RWPE1 (cell line): ENCODE measurements at regions not wholly inside any gene's neighbourhood (a gene's known extent, or its start where the extent isn't known, plus 50 kb on each side); places are given as distances from the start of the nearest gene placed in this dataset.

ENCODE experiments used
- CTCF ChIA-PET: fragments of 350-600 bp; sonication (Branson Sonifier 250); formaldehyde crosslinking; extraction: SDS; loops from one replicate; lab custom pipeline; 2021; lab: Yijun Ruan, JAX
- POLR2A ChIA-PET: fragments of 400-600 bp; formaldehyde crosslinking; extraction: SDS; loops from one replicate; lab custom pipeline; 2020; ENCODE audit warnings: antibody characterized with exemption; ENCODE audit not compliant: low non-redundant PET; lab: Yijun Ruan, JAX
- DNase-seq: peaks from one replicate; pipeline ENCODE4 v3.0.0; 2012; ENCODE audit warnings: low spot score
- H3K27ac ChIP-seq: fragments of 450-650 bp; 2 replicates; pipeline ENCODE4 v1.5.1; 2017
- TF ChIP-seq, protein P1 (sequence below): fragments of 450-650 bp; conservative IDR thresholded peaks from 2 replicates; pipeline ENCODE4 v1.5.1; 2017; ENCODE audit warnings: low read depth, mild to moderate bottlenecking

DNA sequence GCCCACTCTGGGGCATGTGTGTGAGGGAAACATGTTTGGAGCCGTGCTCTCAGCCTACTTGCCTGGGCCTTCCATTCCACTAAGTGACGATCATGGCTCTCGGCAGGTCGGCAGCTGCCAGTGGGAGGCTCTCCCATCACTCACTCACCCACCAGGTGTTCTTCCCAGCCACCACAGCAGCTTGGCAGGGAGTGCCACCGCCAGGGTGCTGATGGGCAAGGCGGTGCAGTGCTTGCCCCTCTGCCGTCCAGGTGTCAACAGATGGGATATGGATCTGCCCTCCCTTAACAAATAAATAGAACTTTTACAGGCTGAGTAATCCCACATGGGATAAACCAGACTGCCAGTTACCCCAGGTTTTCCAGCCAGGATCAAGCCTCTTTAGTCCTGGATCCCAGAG, 205.5 kb upstream of the TMEM45B start:
- ChIA-PET CTCF (no interaction called here), POLR2A (no interaction called here)
- H3K27ac ChIP-seq = no peak overlapping the region
- DNase-seq = no peak
- TF ChIP-seq, protein P1, sequence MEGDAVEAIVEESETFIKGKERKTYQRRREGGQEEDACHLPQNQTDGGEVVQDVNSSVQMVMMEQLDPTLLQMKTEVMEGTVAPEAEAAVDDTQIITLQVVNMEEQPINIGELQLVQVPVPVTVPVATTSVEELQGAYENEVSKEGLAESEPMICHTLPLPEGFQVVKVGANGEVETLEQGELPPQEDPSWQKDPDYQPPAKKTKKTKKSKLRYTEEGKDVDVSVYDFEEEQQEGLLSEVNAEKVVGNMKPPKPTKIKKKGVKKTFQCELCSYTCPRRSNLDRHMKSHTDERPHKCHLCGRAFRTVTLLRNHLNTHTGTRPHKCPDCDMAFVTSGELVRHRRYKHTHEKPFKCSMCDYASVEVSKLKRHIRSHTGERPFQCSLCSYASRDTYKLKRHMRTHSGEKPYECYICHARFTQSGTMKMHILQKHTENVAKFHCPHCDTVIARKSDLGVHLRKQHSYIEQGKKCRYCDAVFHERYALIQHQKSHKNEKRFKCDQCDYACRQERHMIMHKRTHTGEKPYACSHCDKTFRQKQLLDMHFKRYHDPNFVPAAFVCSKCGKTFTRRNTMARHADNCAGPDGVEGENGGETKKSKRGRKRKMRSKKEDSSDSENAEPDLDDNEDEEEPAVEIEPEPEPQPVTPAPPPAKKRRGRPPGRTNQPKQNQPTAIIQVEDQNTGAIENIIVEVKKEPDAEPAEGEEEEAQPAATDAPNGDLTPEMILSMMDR = no peak

- CTCF ChIA-PET = interaction anchor here (0.6 kb wide), 1 partner anchor 87 kb away, joined by 4 read pairs; no protein-coding TSS in a partner anchor
- TF ChIP-seq, protein P1 = no peak
- no peak overlapping the region for H3K27ac ChIP-seq
- no peak for DNase-seq
- POLR2A ChIA-PET = no interaction called here
These were observed 205.1 kb upstream of the TMEM45B start for GRCh38 chr11:129610545-129610944.

GRCh38 chr11:129611661-129612446, 203.8 kb upstream of the TMEM45B start:
- H3K27ac ChIP-seq = no peak overlapping the region
- CTCF ChIA-PET = interaction anchor here (0.5 to 0.8 kb wide), 2 partner anchors 79 to 139 kb away, joined by 3 read pairs; no protein-coding TSS in a partner anchor
- POLR2A ChIA-PET = interaction anchor here (0.6 kb wide), 1 partner anchor 21 kb away, joined by 5 read pairs; no protein-coding TSS in a partner anchor
- no peak for DNase-seq
- TF ChIP-seq, protein P1 = no peak

DNA sequence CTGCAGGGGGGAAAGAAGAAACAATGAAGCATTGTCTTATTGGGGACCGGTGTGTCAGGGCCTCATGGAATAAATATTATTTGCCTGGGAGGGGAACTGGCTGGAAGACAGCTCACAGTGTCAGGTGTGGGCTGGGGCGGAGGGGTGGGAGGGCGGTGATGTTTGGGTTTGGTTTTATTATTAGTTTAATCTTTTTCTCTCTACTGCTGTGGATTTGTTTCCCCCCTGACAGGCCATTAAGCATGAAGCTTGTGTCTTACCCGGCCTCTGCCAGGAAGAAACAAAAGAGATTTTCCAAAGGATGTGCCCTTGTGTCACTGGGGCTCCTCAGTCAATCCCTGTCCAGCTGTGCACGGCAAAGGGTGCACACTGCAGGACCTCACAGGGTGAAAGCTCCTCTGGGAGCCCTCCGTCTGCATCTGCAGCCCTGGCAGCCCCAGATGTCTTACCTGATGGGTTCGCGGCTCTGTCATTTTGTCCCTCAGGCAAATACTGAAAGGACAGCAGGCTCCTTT, 203.1 kb upstream of the TMEM45B start:
- H3K27ac ChIP-seq = no peak overlapping the region
- ChIA-PET CTCF (interaction anchor here (0.5 to 0.8 kb wide), 2 partner anchors 79 to 138 kb away, joined by 3 read pairs; no protein-coding TSS in a partner anchor), POLR2A (interaction anchor here (0.6 kb wide), 1 partner anchor 21 kb away, joined by 5 read pairs; no protein-coding TSS in a partner anchor)
- no peak for DNase-seq
- TF ChIP-seq, protein P1 = no peak

DNA sequence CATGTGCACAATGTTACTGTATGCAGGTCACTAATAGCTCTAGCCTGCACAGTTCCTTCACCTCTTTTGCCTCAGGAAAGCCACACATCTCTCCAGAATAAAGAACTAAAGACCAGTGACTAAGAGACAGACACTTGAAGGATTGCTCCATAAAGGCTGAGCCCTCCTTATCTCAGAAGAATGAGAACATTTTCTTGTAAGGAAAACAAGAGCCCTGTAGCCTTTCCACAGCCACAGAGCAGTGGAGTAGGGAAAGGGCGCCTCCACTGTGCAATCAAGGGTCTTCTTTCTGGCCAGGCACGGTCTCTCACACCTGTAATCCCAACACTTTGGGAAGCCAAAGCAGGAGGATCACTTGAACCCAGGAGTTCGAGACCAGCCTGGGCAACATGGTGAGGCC, 202.6 kb upstream of the TMEM45B start:
- DNase-seq = no peak
- TF ChIP-seq, protein P1 = no peak
- ChIA-PET POLR2A (no interaction called here), CTCF (no interaction called here)
- no peak overlapping the region for H3K27ac ChIP-seq

DNA sequence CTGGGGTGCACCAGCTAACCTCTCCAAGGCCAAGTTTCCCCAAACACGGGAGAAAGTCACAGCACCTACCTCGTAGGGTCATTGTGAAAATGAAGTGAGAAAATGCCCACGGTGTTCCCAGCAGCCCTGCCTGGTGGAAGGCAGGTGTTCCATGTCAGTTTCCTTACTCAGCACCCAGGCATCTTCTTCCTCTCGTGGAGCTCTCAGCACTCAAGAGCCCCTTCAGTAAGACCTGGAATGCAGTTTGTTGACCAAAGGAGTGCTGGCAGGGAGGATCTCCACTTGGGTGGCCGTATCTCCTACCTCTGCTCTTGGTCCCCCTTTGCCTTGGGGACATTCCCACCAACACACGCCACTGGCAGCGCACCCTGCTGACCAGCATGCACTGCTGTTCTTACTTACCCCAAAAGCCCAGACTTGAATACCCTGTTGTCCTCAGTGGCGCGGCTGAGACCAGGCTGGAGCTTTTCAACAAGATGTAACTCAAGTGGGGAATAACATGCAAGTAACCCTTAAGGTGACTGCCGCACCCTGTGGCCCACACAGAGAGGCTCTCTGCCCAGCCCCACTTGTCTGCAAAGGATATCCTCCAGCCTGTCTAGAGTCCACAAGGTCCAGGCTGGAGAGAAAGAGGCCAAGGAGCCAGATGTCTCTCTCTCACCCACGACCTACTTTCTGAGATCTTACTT, 201.2 kb upstream of the TMEM45B start:
- no peak overlapping the region for H3K27ac ChIP-seq
- TF ChIP-seq, protein P1 = no peak
- no peak for DNase-seq
- ChIA-PET CTCF (no interaction called here), POLR2A (no interaction called here)
